ENCODE measurements at regions not wholly inside any gene's neighbourhood (a gene's known extent, or its start where the extent isn't known, plus 50 kb on each side); places are given as distances from the start of the nearest gene placed in this dataset.

- TF ChIP-seq GATA2 (IDR thresholded peaks at IDR 0.05; ENCODE audit: low read depth, low read length) (no peak), GATA3 (IDR thresholded peaks at IDR 0.05; ENCODE audit: low read depth, low read length) (no peak)
Observed at GRCh38 chr3:194080913-194081800, 54.8 kb upstream of the HES1 start.

Data from SH-SY5Y (cell line).